Activated CD4-positive, alpha-beta T cell treated with anti-CD3 and anti-CD28 coated beads for 4 hours (primary cell): ENCODE measurements at regions not wholly inside any gene's neighbourhood (a gene's known extent, or its start where the extent isn't known, plus 50 kb on each side); places are given as distances from the start of the nearest gene placed in this dataset.

Experiments used
- DNase-seq, 2 donors: peaks; one replicate each; pipeline ENCODE4 v3.0.0-alpha.2; 2020

GRCh38 chr2:898319-898718 is 52.3 kb upstream of the SNTG2 start:
- DNase-seq = no peak

- no peak for DNase-seq
These were observed 53.6 kb upstream of the SNTG2 start for GRCh38 chr2:897091-897490.

GRCh38 chr2:893311-893710 is 57.3 kb upstream of the SNTG2 start:
- no peak for DNase-seq

GRCh38 chr2:892892-893291 is 57.8 kb upstream of the SNTG2 start:
- no peak for DNase-seq

- no peak for DNase-seq
These were observed 58.2 kb upstream of the SNTG2 start for GRCh38 chr2:892401-892800.

- no peak for DNase-seq
These were observed 58.9 kb upstream of the SNTG2 start for GRCh38 chr2:891734-892133.

GRCh38 chr2:890791-891190 is 59.9 kb upstream of the SNTG2 start:
- no peak for DNase-seq

- DNase-seq = no peak
These were observed 60.4 kb upstream of the SNTG2 start for GRCh38 chr2:890214-890613.

- DNase-seq = no peak
These were observed 61.6 kb upstream of the SNTG2 start for GRCh38 chr2:888906-889566.

GRCh38 chr2:888211-888801 is 62.3 kb upstream of the SNTG2 start:
- no peak for DNase-seq

GRCh38 chr2:887639-888038 is 63.0 kb upstream of the SNTG2 start:
- DNase-seq = no peak

- DNase-seq = no peak
These were observed 64.3 kb upstream of the SNTG2 start for GRCh38 chr2:886072-887022.

GRCh38 chr2:885230-886071 is 65.2 kb upstream of the SNTG2 start:
- DNase-seq = no peak

- no peak for DNase-seq
These were observed 66.6 kb upstream of the SNTG2 start for GRCh38 chr2:883803-884748.

- DNase-seq = no peak
These were observed 67.3 kb upstream of the SNTG2 start for GRCh38 chr2:883260-883802.

GRCh38 chr2:881204-881918 is 69.3 kb upstream of the SNTG2 start:
- DNase-seq = no peak

GRCh38 chr2:880201-880970 is 70.3 kb upstream of the SNTG2 start:
- no peak for DNase-seq

GRCh38 chr2:879540-879939 is 71.1 kb upstream of the SNTG2 start:
- DNase-seq = no peak

- no peak for DNase-seq
These were observed 72.3 kb upstream of the SNTG2 start for GRCh38 chr2:878245-878930.
